ENCODE measurements at regions not wholly inside any gene's neighbourhood (a gene's known extent, or its start where the extent isn't known, plus 50 kb on each side); places are given as distances from the start of the nearest gene placed in this dataset.

- no peak for TF ChIP-seq CTCF (IDR thresholded peaks at IDR 0.05)
- no peak for TF ChIP-seq POLR2A (IDR thresholded peaks at IDR 0.05)
These were observed 170.8 kb downstream of the ABCA8 start for GRCh38 chr17:68784431-68784830.

All from testis (tissue), 2 donors.